Activated naive CD4-positive, alpha-beta T cell treated with anti-CD3 and anti-CD28 coated beads, Interleukin-2, amount 10 ng/mL, durations not matched to agents 7 days and 5 days (primary cell): ENCODE measurements at regions not wholly inside any gene's neighbourhood (a gene's known extent, or its start where the extent isn't known, plus 50 kb on each side); places are given as distances from the start of the nearest gene placed in this dataset.
"Not testable (repeated sequence)": the region's sequence is repeated elsewhere in the genome, so short reads cannot be mapped to it uniquely, and the experiment has no call there.

Experiments used
- CTCF ChIA-PET: fragments of 350-600 bp; sonication (Branson Sonifier 250); formaldehyde crosslinking; loops from one replicate; lab custom pipeline; 2021; ENCODE audit warnings: antibody characterized with exemption; lab: Charles Lee
- DNase-seq: peaks from one replicate; pipeline ENCODE4 v3.0.0-alpha.2; 2020
- H3K27ac Mint-ChIP-seq: one replicate; pipeline ENCODE4 v1.8.0; 2021; ENCODE audit warnings: mild to moderate bottlenecking, moderate library complexity, mixed read lengths
- H3K27me3 Mint-ChIP-seq: one replicate; pipeline ENCODE4 v1.8.0; 2021; ENCODE audit warnings: mild to moderate bottlenecking, mixed read lengths
- H3K36me3 Mint-ChIP-seq: one replicate; pipeline ENCODE4 v1.8.0; 2021; ENCODE audit warnings: mixed read lengths
- H3K4me1 Mint-ChIP-seq: one replicate; pipeline ENCODE4 v1.8.0; 2021; ENCODE audit warnings: mixed read lengths
- H3K4me3 Mint-ChIP-seq: one replicate; pipeline ENCODE4 v1.8.0; 2021; ENCODE audit warnings: mild to moderate bottlenecking, moderate library complexity, mixed read lengths
- H3K9me3 Mint-ChIP-seq: one replicate; pipeline ENCODE4 v1.8.0; 2021; ENCODE audit warnings: mixed read lengths

- CTCF ChIA-PET, result no interaction called here
- DNase-seq, result no peak
- Mint-ChIP-seq H3K36me3 (no peaks in the 10 kb centered on the region), H3K27me3 (no peaks in the 10 kb centered on the region), H3K4me1 (no peaks in the 10 kb centered on the region), H3K9me3 (no peaks in the 10 kb centered on the region), H3K4me3 (no peak overlapping the region), H3K27ac (no peak overlapping the region)
These were observed 582.8 kb downstream of the ADCYAP1 start for GRCh38 chr18:1487457-1487856.

- H3K27ac Mint-ChIP-seq, result no peak overlapping the region
- no peaks in the 10 kb centered on the region for H3K36me3 Mint-ChIP-seq
- CTCF ChIA-PET, result no interaction called here
- H3K27me3 Mint-ChIP-seq, result no peaks in the 10 kb centered on the region
- no peak for DNase-seq
- no peak overlapping the region for H3K4me3 Mint-ChIP-seq
- H3K4me1 Mint-ChIP-seq, result no peaks in the 10 kb centered on the region
- peaks cover 2% of the 10 kb centered on the region for H3K9me3 Mint-ChIP-seq
These were observed 583.7 kb downstream of the ADCYAP1 start for GRCh38 chr18:1488394-1488793.

- Mint-ChIP-seq H3K36me3 (no peaks in the 10 kb centered on the region), H3K27me3 (no peaks in the 10 kb centered on the region), H3K27ac (no peak overlapping the region), H3K4me1 (no peaks in the 10 kb centered on the region), H3K4me3 (no peak overlapping the region), H3K9me3 (peaks cover 2% of the 10 kb centered on the region)
- CTCF ChIA-PET, result no interaction called here
- no peak for DNase-seq
These were observed 584.3 kb downstream of the ADCYAP1 start for GRCh38 chr18:1488957-1489356.

- CTCF ChIA-PET, result no interaction called here
- Mint-ChIP-seq H3K27ac (no peak overlapping the region), H3K36me3 (no peaks in the 10 kb centered on the region)
These were observed 590.7 kb downstream of the ADCYAP1 start for GRCh38 chr18:1495387-1495786.

GRCh38 chr18:1496096-1496495 is 591.4 kb downstream of the ADCYAP1 start:
- H3K27ac Mint-ChIP-seq, result no peak overlapping the region
- CTCF ChIA-PET, result no interaction called here
- H3K36me3 Mint-ChIP-seq, result no peaks in the 10 kb centered on the region
- H3K4me3 Mint-ChIP-seq, result no peak overlapping the region
- DNase-seq, result no peak
- H3K9me3 Mint-ChIP-seq, result peaks cover 8% of the 10 kb centered on the region
- H3K27me3 Mint-ChIP-seq, result no peaks in the 10 kb centered on the region
- H3K4me1 Mint-ChIP-seq, result no peaks in the 10 kb centered on the region

More at GRCh38 chr18:1495387-1495786, 590.7 kb downstream of the ADCYAP1 start:
- Mint-ChIP-seq H3K9me3 (peaks cover 8% of the 10 kb centered on the region), H3K27me3 (no peaks in the 10 kb centered on the region), H3K4me3 (no peak overlapping the region), H3K4me1 (no peaks in the 10 kb centered on the region)
- no peak for DNase-seq

GRCh38 chr18:1498216-1498615 is 593.5 kb downstream of the ADCYAP1 start:
- Mint-ChIP-seq H3K4me1 (no peaks in the 10 kb centered on the region), H3K27ac (no peak overlapping the region), H3K36me3 (no peaks in the 10 kb centered on the region), H3K9me3 (peaks cover 6% of the 10 kb centered on the region), H3K4me3 (no peak overlapping the region), H3K27me3 (no peaks in the 10 kb centered on the region)
- CTCF ChIA-PET, result no interaction called here
- DNase-seq, result no peak

- Mint-ChIP-seq H3K27ac (no peak overlapping the region), H3K4me3 (no peak overlapping the region), H3K36me3 (no peaks in the 10 kb centered on the region), H3K27me3 (no peaks in the 10 kb centered on the region), H3K9me3 (peaks cover 6% of the 10 kb centered on the region), H3K4me1 (no peaks in the 10 kb centered on the region)
- DNase-seq, result no peak
- CTCF ChIA-PET, result no interaction called here
These were observed 594.6 kb downstream of the ADCYAP1 start for GRCh38 chr18:1499265-1499664.

GRCh38 chr18:1503847-1504246 is 599.2 kb downstream of the ADCYAP1 start:
- H3K4me1 Mint-ChIP-seq, result no peaks in the 10 kb centered on the region
- DNase-seq, result no peak
- no peaks in the 10 kb centered on the region for H3K36me3 Mint-ChIP-seq
- no peak overlapping the region for H3K27ac Mint-ChIP-seq
- H3K4me3 Mint-ChIP-seq, result no peak overlapping the region
- CTCF ChIA-PET, result no interaction called here
- no peaks in the 10 kb centered on the region for H3K9me3 Mint-ChIP-seq
- no peaks in the 10 kb centered on the region for H3K27me3 Mint-ChIP-seq

GRCh38 chr18:1505856-1506255 is 601.2 kb downstream of the ADCYAP1 start:
- H3K4me3 Mint-ChIP-seq, result no peak overlapping the region
- no peaks in the 10 kb centered on the region for H3K9me3 Mint-ChIP-seq
- CTCF ChIA-PET, result no interaction called here
- no peaks in the 10 kb centered on the region for H3K27me3 Mint-ChIP-seq
- no peaks in the 10 kb centered on the region for H3K4me1 Mint-ChIP-seq
- H3K27ac Mint-ChIP-seq, result no peak overlapping the region
- no peak for DNase-seq
- no peaks in the 10 kb centered on the region for H3K36me3 Mint-ChIP-seq

GRCh38 chr18:1510542-1511179 is 606.0 kb downstream of the ADCYAP1 start:
- Mint-ChIP-seq H3K27me3 (no peaks in the 10 kb centered on the region), H3K4me1 (no peaks in the 10 kb centered on the region), H3K4me3 (no peak overlapping the region), H3K36me3 (no peaks in the 10 kb centered on the region), H3K27ac (no peak overlapping the region), H3K9me3 (no peaks in the 10 kb centered on the region)
- CTCF ChIA-PET, result no interaction called here
- DNase-seq, result no peak

GRCh38 chr18:1511619-1512311 is 607.1 kb downstream of the ADCYAP1 start:
- Mint-ChIP-seq H3K9me3 (no peaks in the 10 kb centered on the region), H3K27ac (no peak overlapping the region), H3K27me3 (no peaks in the 10 kb centered on the region), H3K36me3 (no peaks in the 10 kb centered on the region), H3K4me3 (no peak overlapping the region), H3K4me1 (no peaks in the 10 kb centered on the region)
- CTCF ChIA-PET, result no interaction called here
- no peak for DNase-seq

GRCh38 chr18:1513519-1513918 is 608.8 kb downstream of the ADCYAP1 start:
- no peaks in the 10 kb centered on the region for H3K4me1 Mint-ChIP-seq
- no peak for DNase-seq
- no peaks in the 10 kb centered on the region for H3K27me3 Mint-ChIP-seq
- no peak overlapping the region for H3K27ac Mint-ChIP-seq
- CTCF ChIA-PET, result no interaction called here
- no peak overlapping the region for H3K4me3 Mint-ChIP-seq
- H3K9me3 Mint-ChIP-seq, result no peaks in the 10 kb centered on the region
- no peaks in the 10 kb centered on the region for H3K36me3 Mint-ChIP-seq

GRCh38 chr18:1521588-1522248 is 617.0 kb downstream of the ADCYAP1 start:
- not testable (repeated sequence) for H3K4me3 Mint-ChIP-seq

GRCh38 chr18:1522249-1522615 is 617.6 kb downstream of the ADCYAP1 start:
- CTCF ChIA-PET, result no interaction called here
- Mint-ChIP-seq H3K9me3 (peaks cover 4% of the 10 kb centered on the region), H3K36me3 (no peaks in the 10 kb centered on the region), H3K27me3 (no peaks in the 10 kb centered on the region), H3K4me1 (no peaks in the 10 kb centered on the region), H3K4me3 (no peak overlapping the region), H3K27ac (no peak overlapping the region)
- no peak for DNase-seq

More at GRCh38 chr18:1521588-1522248, 617.0 kb downstream of the ADCYAP1 start:
- DNase-seq, CTCF ChIA-PET, H3K27me3 Mint-ChIP-seq, H3K9me3 Mint-ChIP-seq, H3K4me1 Mint-ChIP-seq, H3K27ac Mint-ChIP-seq, H3K36me3 Mint-ChIP-seq: not testable (repeated sequence)

- no peaks in the 10 kb centered on the region for H3K36me3 Mint-ChIP-seq
- peaks cover 2% of the 10 kb centered on the region for H3K9me3 Mint-ChIP-seq
- H3K4me3 Mint-ChIP-seq, result no peak overlapping the region
These were observed 622.3 kb downstream of the ADCYAP1 start for GRCh38 chr18:1526991-1527390.

More at GRCh38 chr18:1526991-1527390, 622.3 kb downstream of the ADCYAP1 start:
- Mint-ChIP-seq H3K4me1 (no peaks in the 10 kb centered on the region), H3K27me3 (no peaks in the 10 kb centered on the region), H3K27ac (no peak overlapping the region)
- no peak for DNase-seq
- CTCF ChIA-PET, result no interaction called here
